ENCODE measurements at regions not wholly inside any gene's neighbourhood (a gene's known extent, or its start where the extent isn't known, plus 50 kb on each side); places are given as distances from the start of the nearest gene placed in this dataset.
"Not testable (repeated sequence)": the region's sequence is repeated elsewhere in the genome, so short reads cannot be mapped to it uniquely, and the experiment has no call there.

GRCh38 chr16:35562919-35563318, 2103.5 kb downstream of the TP53TG3F start:
- no peak for DNase-seq (ENCODE audit: low read depth in 4 of 4, low spot score in 2 of 4)

- no peak for DNase-seq (ENCODE audit: low read depth in 4 of 4, low spot score in 2 of 4)
These were observed 2104.7 kb downstream of the TP53TG3F start for GRCh38 chr16:35564148-35564547.

GRCh38 chr16:35564889-35565288, 2105.5 kb downstream of the TP53TG3F start:
- no peak for DNase-seq (ENCODE audit: low read depth in 4 of 4, low spot score in 2 of 4)

GRCh38 chr16:35565626-35566025, 2106.2 kb downstream of the TP53TG3F start:
- no peak for DNase-seq (ENCODE audit: low read depth in 4 of 4, low spot score in 2 of 4)

- DNase-seq (ENCODE audit: low read depth in 4 of 4, low spot score in 2 of 4), result no peak
These were observed 2110.0 kb downstream of the TP53TG3F start for GRCh38 chr16:35569413-35569812.

- DNase-seq (ENCODE audit: low read depth in 4 of 4, low spot score in 2 of 4), result no peak
These were observed 2111.5 kb downstream of the TP53TG3F start for GRCh38 chr16:35570946-35571345.

- no peak for DNase-seq (ENCODE audit: low read depth in 4 of 4, low spot score in 2 of 4)
These were observed 2112.8 kb downstream of the TP53TG3F start for GRCh38 chr16:35572186-35572585.

- DNase-seq (ENCODE audit: low read depth in 4 of 4, low spot score in 2 of 4), result no peak
These were observed 2114.0 kb downstream of the TP53TG3F start for GRCh38 chr16:35573407-35573806.

- no peak for DNase-seq (ENCODE audit: low read depth in 4 of 4, low spot score in 2 of 4)
These were observed 2114.6 kb downstream of the TP53TG3F start for GRCh38 chr16:35574011-35574410.

GRCh38 chr16:35574454-35575431, 2115.3 kb downstream of the TP53TG3F start:
- DNase-seq (ENCODE audit: low read depth in 4 of 4, low spot score in 2 of 4), result no peak

- no peak for DNase-seq (ENCODE audit: low read depth in 4 of 4, low spot score in 2 of 4)
These were observed 2116.0 kb downstream of the TP53TG3F start for GRCh38 chr16:35575432-35575821.

GRCh38 chr16:35585411-35585810, 2126.0 kb downstream of the TP53TG3F start:
- no peak for DNase-seq (ENCODE audit: low read depth in 4 of 4, low spot score in 2 of 4)

GRCh38 chr16:35590913-35591312, 2131.5 kb downstream of the TP53TG3F start:
- DNase-seq (ENCODE audit: low read depth in 4 of 4, low spot score in 2 of 4), result not testable (repeated sequence)

- no peak for DNase-seq (ENCODE audit: low read depth in 4 of 4, low spot score in 2 of 4)
These were observed 2137.1 kb downstream of the TP53TG3F start for GRCh38 chr16:35596467-35596866.

GRCh38 chr16:35598696-35599332, 2139.4 kb downstream of the TP53TG3F start:
- no peak for DNase-seq (ENCODE audit: low read depth in 4 of 4, low spot score in 2 of 4)

- DNase-seq (ENCODE audit: low read depth in 4 of 4, low spot score in 2 of 4), result no peak
These were observed 2140.2 kb downstream of the TP53TG3F start for GRCh38 chr16:35599429-35600160.

GRCh38 chr16:35600161-35600555, 2140.7 kb downstream of the TP53TG3F start:
- DNase-seq (ENCODE audit: low read depth in 4 of 4, low spot score in 2 of 4), result not testable (repeated sequence)

GRCh38 chr16:35602116-35602515, 2142.7 kb downstream of the TP53TG3F start:
- DNase-seq (ENCODE audit: low read depth in 4 of 4, low spot score in 2 of 4), result no peak

- not testable (repeated sequence) for DNase-seq (ENCODE audit: low read depth in 4 of 4, low spot score in 2 of 4)
These were observed 2144.0 kb downstream of the TP53TG3F start for GRCh38 chr16:35603371-35603770.

GRCh38 chr16:35605921-35606320, 2146.5 kb downstream of the TP53TG3F start:
- DNase-seq (ENCODE audit: low read depth in 4 of 4, low spot score in 2 of 4), result no peak

- DNase-seq (ENCODE audit: low read depth in 4 of 4, low spot score in 2 of 4), result not testable (repeated sequence)
These were observed 2155.5 kb downstream of the TP53TG3F start for GRCh38 chr16:35614883-35615282.

Measured in left renal cortex interstitium (tissue), 4 donors.